ENCODE measurements at regions not wholly inside any gene's neighbourhood (a gene's known extent, or its start where the extent isn't known, plus 50 kb on each side); places are given as distances from the start of the nearest gene placed in this dataset.

DNA sequence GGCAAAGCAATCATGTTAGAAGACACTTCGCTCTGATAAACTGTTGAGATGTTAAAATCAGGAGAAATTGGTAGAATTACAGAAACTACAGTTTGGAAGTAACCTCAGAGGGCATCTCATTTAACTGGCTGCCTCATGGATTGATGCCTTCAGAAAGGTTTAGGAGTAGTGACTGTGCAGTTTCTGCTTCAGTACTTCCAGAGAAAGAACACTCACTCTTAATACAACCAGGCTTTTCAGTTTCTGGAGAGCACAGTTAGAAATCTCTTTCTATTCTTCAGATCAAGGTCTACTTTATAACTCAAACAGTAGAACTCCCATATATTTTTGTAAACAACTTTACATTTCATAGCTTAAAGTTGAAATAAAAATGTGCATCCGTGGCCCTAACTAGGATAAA, 1358.9 kb upstream of the LRRTM3 start:
- Histone ChIP-seq H3K9me3 (ENCODE audit: low read depth) (no peaks in the 10 kb centered on the region), H4K20me1 (ENCODE audit: low read depth) (no peaks in the 10 kb centered on the region), H3K79me2 (ENCODE audit: low read depth) (peaks cover 14% of the 10 kb centered on the region), H3K9ac (no peak overlapping the region), H3K27me3 (no peaks in the 10 kb centered on the region), H3K4me2 (peak overlapping the region; percentile 36), H3K36me3 (no peaks in the 10 kb centered on the region), H2AFZ (replicated peaks) (no peak overlapping the region), H3F3A (ENCODE audit: low read depth) (no peaks in the 10 kb centered on the region), H3K4me3 (no peak overlapping the region), H3K4me1 (peaks cover 19% of the 10 kb centered on the region), H3K27ac (no peak overlapping the region)
- Mint-ChIP-seq H3K4me1 (peaks cover 32% of the 10 kb centered on the region), H3K36me3 (peaks cover under 1% of the 10 kb centered on the region), H3K4me3 (no peak overlapping the region), H3K27ac (peak overlapping the region; percentile 86), H3K27me3 (ENCODE audit: insufficient read depth, low read depth) (no peaks in the 10 kb centered on the region), H3K9me3 (no peaks in the 10 kb centered on the region)
- peak; percentile 66 for DNase-seq (ENCODE audit: low spot score)
- TF ChIP-seq, protein P1, sequence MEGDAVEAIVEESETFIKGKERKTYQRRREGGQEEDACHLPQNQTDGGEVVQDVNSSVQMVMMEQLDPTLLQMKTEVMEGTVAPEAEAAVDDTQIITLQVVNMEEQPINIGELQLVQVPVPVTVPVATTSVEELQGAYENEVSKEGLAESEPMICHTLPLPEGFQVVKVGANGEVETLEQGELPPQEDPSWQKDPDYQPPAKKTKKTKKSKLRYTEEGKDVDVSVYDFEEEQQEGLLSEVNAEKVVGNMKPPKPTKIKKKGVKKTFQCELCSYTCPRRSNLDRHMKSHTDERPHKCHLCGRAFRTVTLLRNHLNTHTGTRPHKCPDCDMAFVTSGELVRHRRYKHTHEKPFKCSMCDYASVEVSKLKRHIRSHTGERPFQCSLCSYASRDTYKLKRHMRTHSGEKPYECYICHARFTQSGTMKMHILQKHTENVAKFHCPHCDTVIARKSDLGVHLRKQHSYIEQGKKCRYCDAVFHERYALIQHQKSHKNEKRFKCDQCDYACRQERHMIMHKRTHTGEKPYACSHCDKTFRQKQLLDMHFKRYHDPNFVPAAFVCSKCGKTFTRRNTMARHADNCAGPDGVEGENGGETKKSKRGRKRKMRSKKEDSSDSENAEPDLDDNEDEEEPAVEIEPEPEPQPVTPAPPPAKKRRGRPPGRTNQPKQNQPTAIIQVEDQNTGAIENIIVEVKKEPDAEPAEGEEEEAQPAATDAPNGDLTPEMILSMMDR (IDR thresholded peaks at IDR 0.05), result no peak
- TF ChIP-seq EZH2 (IDR thresholded peaks at IDR 0.05), result no peak
- no peak for TF ChIP-seq EZH2phosphoT487 (IDR thresholded peaks at IDR 0.05)

DNA sequence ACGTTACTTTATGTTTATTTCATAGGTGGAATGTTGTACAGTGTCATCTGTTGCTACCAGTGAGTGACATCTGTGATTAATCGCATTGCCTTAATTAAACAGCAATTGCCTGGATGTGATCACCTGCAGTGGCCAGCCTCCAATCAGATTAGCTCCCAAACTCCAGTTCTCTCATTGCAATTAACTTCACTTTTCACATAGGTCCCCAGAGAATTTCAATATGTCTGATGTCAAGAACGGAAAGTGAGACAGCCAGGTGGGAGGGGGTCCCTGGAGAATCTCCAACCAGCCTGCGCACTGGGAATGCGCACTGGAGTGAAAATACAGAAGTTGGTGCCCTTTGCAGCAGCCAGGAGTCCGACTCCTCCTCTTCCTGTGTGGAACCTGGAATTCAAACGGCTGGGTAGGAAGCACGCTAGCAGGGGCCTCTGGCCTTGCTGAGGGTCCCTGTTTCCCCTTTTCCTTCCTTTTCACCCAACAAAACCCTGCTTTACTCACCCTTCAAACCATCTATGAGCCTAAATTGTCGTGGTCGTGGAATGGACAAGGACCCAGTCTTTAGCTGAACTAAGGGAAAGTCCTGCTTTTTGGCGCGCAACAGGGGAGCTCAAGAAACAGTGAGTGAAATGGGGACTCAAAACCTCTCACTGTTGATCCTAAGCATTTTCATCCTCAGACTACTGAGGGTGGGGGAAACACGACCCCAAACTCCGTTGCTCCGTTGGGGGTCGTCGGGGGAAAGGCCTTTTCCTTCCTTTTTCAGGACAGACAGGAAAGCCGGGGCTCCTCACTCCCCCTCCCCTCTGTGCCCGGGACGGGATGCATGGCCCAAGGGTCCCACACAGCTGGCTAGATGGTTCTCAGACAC, 1355.5 kb upstream of the LRRTM3 start:
- Histone ChIP-seq H4K20me1 (ENCODE audit: low read depth) (no peaks in the 10 kb centered on the region), H3K4me1 (peaks cover 19% of the 10 kb centered on the region), H3K9me3 (ENCODE audit: low read depth) (no peaks in the 10 kb centered on the region), H3K79me2 (ENCODE audit: low read depth) (peaks cover 24% of the 10 kb centered on the region), H2AFZ (replicated peaks) (peak overlapping the region; percentile 91), H3K4me3 (peak overlapping the region; percentile 64), H3F3A (ENCODE audit: low read depth) (no peaks in the 10 kb centered on the region), H3K9ac (peak overlapping the region; percentile 44), H3K27ac (peak overlapping the region; percentile 42), H3K4me2 (peak overlapping the region; percentile 79), H3K27me3 (no peaks in the 10 kb centered on the region), H3K36me3 (no peaks in the 10 kb centered on the region)
- DNase-seq (ENCODE audit: low spot score), result peak; percentile 78
- Mint-ChIP-seq H3K36me3 (peaks cover 11% of the 10 kb centered on the region), H3K4me3 (peak overlapping the region; percentile 90), H3K27ac (peak overlapping the region; percentile 96), H3K27me3 (ENCODE audit: insufficient read depth, low read depth) (no peaks in the 10 kb centered on the region), H3K9me3 (no peaks in the 10 kb centered on the region), H3K4me1 (peaks cover 32% of the 10 kb centered on the region)
- TF ChIP-seq, protein P1 (IDR thresholded peaks at IDR 0.05), result no peak

DNA sequence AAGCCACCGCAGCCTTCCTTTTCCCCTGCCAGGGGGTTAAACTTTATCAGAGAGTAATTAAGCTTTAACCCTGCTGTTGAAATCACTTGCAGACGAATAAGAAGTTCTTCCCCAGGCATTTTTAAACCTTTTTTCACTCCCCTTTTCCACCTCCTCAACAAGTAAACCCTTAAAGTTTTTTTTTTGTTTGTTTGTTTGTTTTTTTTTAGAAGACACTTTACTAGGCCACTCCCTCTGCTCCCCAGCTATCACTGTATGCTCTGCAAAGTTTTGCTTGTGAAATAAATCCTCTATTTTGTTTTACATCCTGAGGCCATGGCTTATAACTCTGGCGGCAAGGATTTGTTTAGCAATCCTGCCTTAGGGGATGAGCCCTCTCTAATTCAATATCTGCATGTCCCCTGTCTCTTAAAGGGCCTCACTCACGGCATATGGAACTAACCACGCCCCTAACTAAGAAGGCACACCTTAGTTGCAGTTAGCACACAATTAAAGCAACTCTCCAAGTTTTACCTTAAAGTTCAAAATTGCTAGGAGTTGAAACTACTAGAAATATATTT, 1354.7 kb upstream of the LRRTM3 start:
- Histone ChIP-seq H3K4me3 (peak overlapping the region; percentile 64), H3K9ac (peak overlapping the region; percentile 44), H3K36me3 (no peaks in the 10 kb centered on the region), H3F3A (ENCODE audit: low read depth) (no peaks in the 10 kb centered on the region), H3K9me3 (ENCODE audit: low read depth) (no peaks in the 10 kb centered on the region), H3K79me2 (ENCODE audit: low read depth) (peaks cover 24% of the 10 kb centered on the region), H3K4me2 (peak overlapping the region; percentile 79), H3K4me1 (peaks cover 18% of the 10 kb centered on the region), H4K20me1 (ENCODE audit: low read depth) (no peaks in the 10 kb centered on the region), H2AFZ (replicated peaks) (peak overlapping the region; percentile 91), H3K27me3 (no peaks in the 10 kb centered on the region), H3K27ac (peak overlapping the region; percentile 42)
- Mint-ChIP-seq H3K27ac (peak overlapping the region; percentile 92), H3K4me3 (peak overlapping the region; percentile 90), H3K4me1 (peaks cover 32% of the 10 kb centered on the region), H3K9me3 (no peaks in the 10 kb centered on the region), H3K36me3 (peaks cover 11% of the 10 kb centered on the region), H3K27me3 (ENCODE audit: insufficient read depth, low read depth) (no peaks in the 10 kb centered on the region)
- DNase-seq (ENCODE audit: low spot score), result peak; percentile 20
- TF ChIP-seq, protein P1 (IDR thresholded peaks at IDR 0.05), result no peak
- TF ChIP-seq EZH2phosphoT487 (IDR thresholded peaks at IDR 0.05) (no peak), EZH2 (IDR thresholded peaks at IDR 0.05) (no peak)

Data from neural progenitor cell (in vitro differentiated cells).